NCI-H82 (cell line): ENCODE measurements at regions not wholly inside any gene's neighbourhood (a gene's known extent, or its start where the extent isn't known, plus 50 kb on each side); places are given as distances from the start of the nearest gene placed in this dataset.
A peak's percentile ranks its signal among the peaks of the same experiment; 100 is the strongest.

ENCODE experiments used
- DNase-seq: peaks from one replicate; lab custom pipeline; 2025; lab: John Stamatoyannopoulos, UW

DNA sequence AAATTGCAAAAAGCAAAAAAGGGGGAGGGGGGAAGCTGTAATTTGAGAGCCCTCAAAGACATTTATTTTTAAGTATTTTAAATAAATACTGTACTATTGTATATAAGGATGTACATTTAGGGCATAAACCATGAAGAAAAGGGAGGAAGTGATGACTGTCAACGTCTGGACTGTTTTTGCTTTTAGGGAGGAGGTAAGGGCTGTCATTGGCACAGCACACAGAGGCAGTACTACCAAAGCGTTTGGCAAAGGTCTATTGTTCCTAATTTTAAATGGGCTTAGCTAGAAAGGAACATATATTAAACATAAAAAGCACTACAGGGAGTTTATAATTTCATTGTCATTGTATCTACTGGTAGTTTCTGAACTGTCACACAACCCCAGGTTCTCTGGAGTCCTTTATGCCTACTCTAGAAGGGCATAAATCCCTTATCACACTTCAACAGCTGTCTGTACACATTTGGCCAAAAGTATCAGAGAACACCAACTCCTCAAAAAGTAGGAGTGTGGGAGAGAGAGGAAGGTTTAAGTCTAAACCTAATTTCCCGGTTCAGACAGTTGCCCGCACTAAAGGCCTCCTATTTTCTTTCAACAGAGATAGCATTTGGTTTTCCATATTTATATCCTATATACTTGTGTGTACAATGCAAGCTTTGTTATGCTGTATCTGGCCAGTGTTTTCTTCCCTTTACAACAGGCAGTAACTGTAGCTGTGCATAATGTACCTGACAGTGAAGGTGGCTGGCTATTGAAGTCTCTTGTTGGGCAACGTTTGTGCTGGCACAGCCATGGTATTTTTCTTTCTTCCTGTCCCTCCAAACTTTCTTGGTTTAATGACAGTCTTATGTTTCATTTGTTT is 406.2 kb downstream of the KLF5 start:
- no peak for DNase-seq

- no peak for DNase-seq
Measured at GRCh38 chr13:73462241-73462640, 403.4 kb downstream of the KLF5 start.

GRCh38 chr13:73451221-73452029 is 392.6 kb downstream of the KLF5 start:
- DNase-seq, result no peak

GRCh38 chr13:73450583-73450982 is 391.8 kb downstream of the KLF5 start:
- DNase-seq, result no peak

DNA sequence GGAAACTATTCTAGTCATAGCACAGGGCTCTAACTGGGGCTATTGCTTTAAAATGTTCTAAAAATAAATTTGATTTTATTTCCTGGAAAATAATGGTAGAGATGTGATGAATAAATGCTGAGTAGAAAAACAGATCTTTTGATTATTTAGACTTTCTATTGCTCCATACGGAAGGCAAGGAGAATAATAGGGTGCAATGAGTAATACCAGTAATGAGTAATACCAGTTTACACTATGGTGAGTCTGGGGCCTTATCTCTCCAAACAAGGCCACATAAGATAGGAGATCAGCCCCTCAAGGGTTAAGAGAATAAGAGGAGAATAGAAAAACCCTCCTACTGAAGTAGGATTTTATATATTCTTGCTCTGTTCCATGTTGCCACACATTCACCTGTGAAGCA is 390.4 kb downstream of the KLF5 start:
- DNase-seq, result no peak

- no peak for DNase-seq
Measured at GRCh38 chr13:73440296-73440895, 381.6 kb downstream of the KLF5 start.

GRCh38 chr13:73433890-73434289 is 375.1 kb downstream of the KLF5 start:
- no peak for DNase-seq

- no peak for DNase-seq
Measured at GRCh38 chr13:73433458-73433857, 374.7 kb downstream of the KLF5 start.

DNA sequence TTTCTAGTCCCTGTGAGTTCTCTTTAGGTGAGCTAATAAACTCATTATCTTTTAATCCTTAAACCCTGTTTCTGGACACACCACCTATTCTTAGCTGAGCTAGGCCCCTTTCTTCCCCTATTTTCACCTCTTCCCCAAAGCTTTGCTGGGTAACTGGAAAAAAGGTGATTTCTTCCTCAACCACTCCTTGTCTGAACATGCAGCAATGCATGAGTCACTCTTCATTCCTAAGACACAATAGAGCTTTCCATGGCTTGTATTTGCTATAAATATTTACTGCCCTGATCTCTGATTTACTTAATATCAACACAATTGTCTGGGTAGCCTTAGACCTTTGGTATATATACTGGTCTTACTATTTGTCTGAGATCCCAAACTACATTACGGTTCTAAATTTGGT is 370.9 kb downstream of the KLF5 start:
- peak; percentile 7 for DNase-seq

- DNase-seq, result no peak
Measured at GRCh38 chr13:73428706-73429105, 369.9 kb downstream of the KLF5 start.

DNA sequence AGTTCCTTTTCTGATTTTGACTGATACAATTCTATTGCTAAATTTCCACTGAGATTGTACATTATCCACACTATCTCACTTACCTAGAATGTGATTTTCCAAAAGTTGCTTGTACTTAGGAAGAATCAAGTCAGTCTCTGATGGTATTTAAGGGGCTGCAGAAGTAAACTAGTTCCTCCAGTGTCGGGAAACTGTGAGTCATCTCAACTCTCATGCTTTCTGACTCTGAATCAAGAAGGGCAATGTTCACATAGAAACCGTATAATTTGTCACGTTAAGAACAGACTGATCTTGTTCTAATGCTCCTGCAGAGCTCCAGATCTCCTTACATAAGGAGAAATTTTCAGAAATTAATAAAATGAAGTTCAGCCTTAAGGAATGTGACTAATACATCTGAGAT is 369.3 kb downstream of the KLF5 start:
- DNase-seq, result no peak

- no peak for DNase-seq
Measured at GRCh38 chr13:73422973-73423372, 364.2 kb downstream of the KLF5 start.

- no peak for DNase-seq
Measured at GRCh38 chr13:73421310-73421912, 362.6 kb downstream of the KLF5 start.

GRCh38 chr13:73419186-73419585 is 360.4 kb downstream of the KLF5 start:
- no peak for DNase-seq

- peak; percentile 61 for DNase-seq
Measured at GRCh38 chr13:73417012-73417615, 358.3 kb downstream of the KLF5 start.

DNA sequence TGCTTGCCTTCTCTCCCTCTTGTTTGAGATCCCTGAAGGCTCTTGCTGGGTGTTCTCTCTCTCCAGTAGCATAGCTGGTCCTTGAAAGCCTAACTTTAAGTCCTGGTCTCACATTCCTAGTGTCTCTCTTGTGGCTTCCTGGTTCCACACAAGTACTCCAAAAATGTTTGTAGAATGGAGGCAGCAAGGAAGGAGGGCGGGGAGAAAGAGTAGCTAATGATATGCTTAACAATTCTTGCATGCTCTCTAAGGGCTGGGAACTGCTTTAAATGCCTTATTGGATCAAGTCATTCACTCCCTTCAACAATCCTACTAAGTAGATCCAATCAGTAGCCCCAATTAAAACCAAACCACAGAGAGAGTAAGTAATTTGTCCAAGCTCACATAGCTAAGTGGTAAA is 357.3 kb downstream of the KLF5 start:
- DNase-seq, result peak; percentile 90

DNA sequence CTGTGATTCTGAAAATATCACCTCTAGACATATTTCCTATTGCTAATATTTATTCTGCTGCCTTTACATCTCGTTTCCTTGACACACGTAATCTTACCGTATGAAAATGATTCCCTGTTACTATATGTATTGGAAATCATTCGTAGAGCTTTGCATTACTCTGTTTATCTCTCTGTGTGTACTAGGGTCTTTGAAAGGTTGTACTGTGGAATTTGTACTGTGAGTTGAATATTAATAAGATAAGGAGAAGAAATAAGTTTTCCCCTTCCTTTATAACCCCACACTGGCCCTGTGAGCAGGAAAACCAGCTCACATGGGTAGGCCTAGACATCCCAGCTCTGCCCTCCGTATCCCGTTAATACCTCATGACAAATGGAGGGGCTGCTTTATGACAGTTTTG is 354.9 kb downstream of the KLF5 start:
- no peak for DNase-seq

GRCh38 chr13:73412933-73413332 is 354.1 kb downstream of the KLF5 start:
- DNase-seq, result no peak

DNA sequence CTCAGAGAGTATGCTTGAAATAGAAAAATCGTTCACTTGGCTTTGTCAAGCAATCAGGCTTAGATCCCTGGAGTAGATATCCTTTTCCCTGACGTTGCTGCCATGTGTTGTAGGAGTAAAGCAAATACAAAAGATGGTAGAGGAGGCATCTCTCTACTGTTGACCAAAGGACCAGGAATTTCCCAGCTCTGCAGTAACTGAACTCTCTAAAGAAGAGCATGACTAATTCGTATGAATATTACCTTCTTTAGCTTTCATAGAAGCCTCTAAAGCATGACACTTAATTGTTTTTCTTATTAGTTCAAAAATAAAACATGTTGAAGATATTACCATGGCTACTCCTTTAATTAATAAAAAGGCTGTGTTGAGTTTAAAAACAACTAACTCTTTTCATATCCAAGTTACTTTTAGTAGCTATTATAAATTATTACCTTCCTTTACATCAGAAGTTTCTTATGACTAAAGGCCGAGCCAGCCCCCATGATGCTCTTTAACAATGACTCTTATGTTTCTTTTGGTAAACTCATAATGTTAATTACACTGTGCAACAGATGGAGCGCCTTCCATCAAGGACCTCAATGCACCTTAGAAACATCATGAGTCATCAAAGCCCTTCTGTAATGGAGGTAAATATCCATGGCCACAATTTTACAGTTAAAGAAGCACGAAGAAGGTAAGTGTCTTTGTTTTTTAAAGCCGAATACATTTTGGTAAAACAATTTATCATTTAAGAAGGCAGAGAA is 352.4 kb downstream of the KLF5 start:
- peak; percentile 66 for DNase-seq

GRCh38 chr13:73406454-73406853 is 347.6 kb downstream of the KLF5 start:
- DNase-seq, result no peak

DNA sequence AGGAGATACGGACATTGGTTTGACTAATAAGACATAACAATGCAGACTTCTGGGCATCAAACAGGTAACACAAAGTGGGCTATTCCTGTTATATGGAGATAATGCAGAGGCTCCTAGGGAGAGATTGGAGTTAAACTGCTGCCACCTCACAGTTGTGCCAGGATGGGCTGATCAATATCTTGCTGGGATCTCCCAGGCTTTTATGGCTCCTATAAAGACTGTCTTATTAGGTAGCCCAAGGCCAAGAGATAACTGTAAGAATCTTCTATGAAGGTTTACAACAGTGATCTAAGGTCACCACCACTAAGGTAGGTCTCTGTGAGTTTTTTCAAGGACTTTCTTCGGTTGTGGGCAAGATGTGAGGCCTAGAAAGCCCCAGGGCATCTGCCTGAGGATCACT is 345.8 kb downstream of the KLF5 start:
- DNase-seq, result no peak
